H9 (cell line): ENCODE measurements at regions not wholly inside any gene's neighbourhood (a gene's known extent, or its start where the extent isn't known, plus 50 kb on each side); places are given as distances from the start of the nearest gene placed in this dataset.

ENCODE experiments used
- DNase-seq: peaks from one replicate; pipeline ENCODE4 v3.0.0-alpha.2; 2017
- H2AFZ ChIP-seq: one replicate; pipeline ENCODE4 v1.6.1; 2013; ENCODE audit warnings: mild to moderate bottlenecking, low read length, control low read depth, moderate library complexity
- H2AK5ac ChIP-seq: 2 replicates; pipeline ENCODE4 v1.6.1; 2013; ENCODE audit warnings: low read length, control low read depth, mixed read lengths; ENCODE audit not compliant: insufficient read length
- H2BK120ac ChIP-seq: one replicate; pipeline ENCODE4 v1.6.1; 2013; ENCODE audit warnings: low read depth, mild to moderate bottlenecking, low read length, control low read depth, inconsistent platforms; ENCODE audit not compliant: poor library complexity, severe bottlenecking
- H2BK12ac ChIP-seq: 2 replicates; pipeline ENCODE4 v1.6.1; 2013; ENCODE audit warnings: low read length, control low read depth, mixed read lengths, low read depth; ENCODE audit not compliant: insufficient read length
- H2BK15ac ChIP-seq: 2 replicates; pipeline ENCODE4 v1.6.1; 2013; ENCODE audit warnings: low read depth, low read length, control low read depth
- H2BK20ac ChIP-seq: one replicate; pipeline ENCODE4 v1.6.1; 2013; ENCODE audit warnings: low read depth, mild to moderate bottlenecking, low read length, control low read depth, inconsistent platforms; ENCODE audit not compliant: poor library complexity, severe bottlenecking
- H2BK5ac ChIP-seq: 2 replicates; pipeline ENCODE4 v1.6.1; 2013; ENCODE audit warnings: low read length, control low read depth, mixed read lengths; ENCODE audit not compliant: insufficient read length
- H3K14ac ChIP-seq: 2 replicates; pipeline ENCODE4 v1.6.1; 2013; ENCODE audit warnings: low read length, control low read depth; ENCODE audit not compliant: insufficient read depth
- H3K18ac ChIP-seq: 2 replicates; pipeline ENCODE4 v1.6.1; 2013; ENCODE audit warnings: low read depth, mild to moderate bottlenecking, mixed read lengths, low read length, control low read depth; ENCODE audit not compliant: insufficient read length
- H3K23ac ChIP-seq: 2 replicates; pipeline ENCODE4 v1.6.1; 2013; ENCODE audit warnings: low read length, control low read depth, mixed read lengths, low read depth; ENCODE audit not compliant: insufficient read length
- H3K23me2 ChIP-seq: 2 replicates; pipeline ENCODE4 v1.6.1; 2013; ENCODE audit warnings: low read depth, mild to moderate bottlenecking, mixed read lengths, low read length, control low read depth; ENCODE audit not compliant: insufficient read length, poor library complexity, severe bottlenecking
- H3K27ac ChIP-seq: 2 replicates; pipeline ENCODE4 v1.5.1; 2013; ENCODE audit warnings: low read length, control low read depth, mixed read lengths, low read depth; ENCODE audit not compliant: insufficient read length
- H3K27me3 ChIP-seq: 2 replicates; pipeline ENCODE4 v1.6.1; 2013; ENCODE audit warnings: low read length, control low read depth, inconsistent platforms; ENCODE audit not compliant: insufficient read depth
- H3K4ac ChIP-seq: 2 replicates; pipeline ENCODE4 v1.6.1; 2013; ENCODE audit warnings: low read depth, mild to moderate bottlenecking, control low read depth, inconsistent platforms, low read length, moderate library complexity
- H3K4me1 ChIP-seq: 2 replicates; pipeline ENCODE4 v1.6.1; 2013; ENCODE audit warnings: low read length, control low read depth, inconsistent platforms; ENCODE audit not compliant: insufficient read depth
- H3K4me2 ChIP-seq: 2 replicates; pipeline ENCODE4 v1.6.1; 2013; ENCODE audit warnings: low read length, control low read depth, mixed read lengths; ENCODE audit not compliant: insufficient read length, insufficient read depth
- H3K56ac ChIP-seq: 2 replicates; pipeline ENCODE4 v1.6.1; 2013; ENCODE audit warnings: low read depth, mild to moderate bottlenecking, mixed read lengths, low read length, control low read depth; ENCODE audit not compliant: insufficient read length
- H3K79me1 ChIP-seq: 2 replicates; pipeline ENCODE4 v1.6.1; 2013; ENCODE audit warnings: low read depth, mild to moderate bottlenecking, moderate library complexity, low read length, control low read depth, inconsistent platforms; ENCODE audit not compliant: insufficient read depth, poor library complexity, severe bottlenecking
- H3K79me2 ChIP-seq: 2 replicates; pipeline ENCODE4 v1.6.1; 2013; ENCODE audit warnings: low read length, control low read depth, inconsistent platforms; ENCODE audit not compliant: insufficient read depth
- H3K9ac ChIP-seq: 2 replicates; pipeline ENCODE4 v1.6.1; 2013; ENCODE audit warnings: low read length, control low read depth, mixed read lengths; ENCODE audit not compliant: insufficient read length; ENCODE audit errors: extremely low read depth
- H3K9me3 ChIP-seq: one replicate; pipeline ENCODE4 v1.6.1; 2013; ENCODE audit warnings: low read depth, low read length, inconsistent platforms; ENCODE audit not compliant: control insufficient read depth
- H3T11ph ChIP-seq: one replicate; pipeline ENCODE4 v1.6.1; 2013; ENCODE audit warnings: mild to moderate bottlenecking, low read length, control low read depth, inconsistent platforms
- H4K20me1 ChIP-seq: one replicate; pipeline ENCODE4 v1.6.1; 2013; ENCODE audit not compliant: control insufficient read depth, insufficient read length, insufficient read depth
- H4K5ac ChIP-seq: 2 replicates; pipeline ENCODE4 v1.6.1; 2013; ENCODE audit warnings: low read depth, mild to moderate bottlenecking, mixed read lengths, low read length, control low read depth; ENCODE audit not compliant: insufficient read length
- H4K8ac ChIP-seq: replicated peaks from 2 replicates; pipeline ENCODE4 v1.6.1; 2013; ENCODE audit warnings: low read length, control low read depth, mixed read lengths, low read depth; ENCODE audit not compliant: insufficient read length
- H4K91ac ChIP-seq: 2 replicates; pipeline ENCODE4 v1.6.1; 2013; ENCODE audit warnings: low read depth, mild to moderate bottlenecking, moderate library complexity, mixed read lengths, low read length, control low read depth; ENCODE audit not compliant: insufficient read length
- H3K27ac Mint-ChIP-seq, 3 experiments: 2 replicates in 2 of 3; 3 replicates in 1 of 3; pipeline ENCODE4 v1.8.0; 2020 to 2021; ENCODE audit warnings: mixed read lengths in 3 of 3, mild to moderate bottlenecking in 1 of 3, moderate library complexity in 1 of 3
- H3K27me3 Mint-ChIP-seq: 2 replicates; pipeline ENCODE4 v1.8.0; 2021; ENCODE audit warnings: low read depth, mild to moderate bottlenecking, moderate library complexity, mixed read lengths
- H3K36me3 Mint-ChIP-seq, 3 experiments: 2 replicates in 2 of 3; 3 replicates in 1 of 3; pipeline ENCODE4 v1.8.0; 2020 to 2021; ENCODE audit warnings: low read depth in 3 of 3, mixed read lengths in 3 of 3; ENCODE audit not compliant: insufficient read depth in 1 of 3
- H3K4me1 Mint-ChIP-seq, 2 experiments: 2 replicates each; pipeline ENCODE4 v1.8.0; 2020; ENCODE audit warnings: mixed read lengths in 2 of 2
- H3K4me3 Mint-ChIP-seq, 2 experiments: 2 replicates in 1 of 2; 3 replicates in 1 of 2; pipeline ENCODE4 v1.8.0; 2020 to 2021; ENCODE audit warnings: mild to moderate bottlenecking in 2 of 2, mixed read lengths in 2 of 2, moderate library complexity in 1 of 2
- H3K9me3 Mint-ChIP-seq, 2 experiments: 2 replicates in 1 of 2; 3 replicates in 1 of 2; pipeline ENCODE4 v1.8.0; 2020; ENCODE audit warnings: mild to moderate bottlenecking in 2 of 2, mixed read lengths in 2 of 2, moderate library complexity in 1 of 2
- WGBS: extraction: QIAGEN DNeasy Blood & Tissue Kit; methylation state at CpG from one replicate; pipeline ENCODE4 v1.1.7; 2013; ENCODE audit warnings: missing lambda C conversion rate, low lambda C conversion rate, mixed read lengths; ENCODE audit not compliant: insufficient read length; ENCODE audit errors: extremely low coverage; 5-methylcytosine and 5-hydroxymethylcytosine counted together
- TF ChIP-seq, protein P1 (sequence below): fragments of 200-600 bp; sonication (generic); conservative IDR thresholded peaks from 3 replicates; pipeline ENCODE4 v1.8.0; 2021; ENCODE audit warnings: antibody characterized with exemption, mild to moderate bottlenecking

GRCh38 chrX:121479406-121479805, 432.0 kb downstream of the GLUD2 start:
- H2BK15ac ChIP-seq: no peak overlapping the region
- no peaks in the 10 kb centered on the region for H3K79me2 ChIP-seq
- no peak overlapping the region for H3K9ac ChIP-seq
- H3K23ac ChIP-seq: no peak overlapping the region
- no peak overlapping the region for H2BK120ac ChIP-seq
- no peak overlapping the region for H4K91ac ChIP-seq
- no peaks in the 10 kb centered on the region for H3K27me3 ChIP-seq
- H2BK5ac ChIP-seq: no peak overlapping the region
- no peak overlapping the region for H4K8ac ChIP-seq
- no peak overlapping the region for H2AK5ac ChIP-seq
- no peaks in the 10 kb centered on the region for H4K20me1 ChIP-seq
- H3K4me2 ChIP-seq: no peak overlapping the region
- Mint-ChIP-seq H3K4me3 (no peak overlapping the region), H3K36me3 (peaks cover 5 to 14% (median 10%) of the 10 kb centered on the region in 3 experiments), H3K27ac (no peak overlapping the region), H3K4me1 (no peaks in the 10 kb centered on the region), H3K9me3 (peaks cover 43 to 46% of the 10 kb centered on the region in 2 experiments), H3K27me3 (no peaks in the 10 kb centered on the region; the same call in 1 of the 2 replicates)
- no peak overlapping the region for H4K5ac ChIP-seq
- H3K79me1 ChIP-seq: no peaks in the 10 kb centered on the region
- no peak overlapping the region for H2BK20ac ChIP-seq
- no CpG with 5 or more reads among the region's 4 CpGs for WGBS
- H3T11ph ChIP-seq: no peak overlapping the region
- no peaks in the 10 kb centered on the region for H3K4me1 ChIP-seq
- no peak overlapping the region for H3K14ac ChIP-seq
- peaks cover 13% of the 10 kb centered on the region for H3K9me3 ChIP-seq
- no peak overlapping the region for H3K18ac ChIP-seq
- H3K27ac ChIP-seq: no peak overlapping the region
- H3K4ac ChIP-seq: no peak overlapping the region
- DNase-seq: no peak
- TF ChIP-seq, protein P1, sequence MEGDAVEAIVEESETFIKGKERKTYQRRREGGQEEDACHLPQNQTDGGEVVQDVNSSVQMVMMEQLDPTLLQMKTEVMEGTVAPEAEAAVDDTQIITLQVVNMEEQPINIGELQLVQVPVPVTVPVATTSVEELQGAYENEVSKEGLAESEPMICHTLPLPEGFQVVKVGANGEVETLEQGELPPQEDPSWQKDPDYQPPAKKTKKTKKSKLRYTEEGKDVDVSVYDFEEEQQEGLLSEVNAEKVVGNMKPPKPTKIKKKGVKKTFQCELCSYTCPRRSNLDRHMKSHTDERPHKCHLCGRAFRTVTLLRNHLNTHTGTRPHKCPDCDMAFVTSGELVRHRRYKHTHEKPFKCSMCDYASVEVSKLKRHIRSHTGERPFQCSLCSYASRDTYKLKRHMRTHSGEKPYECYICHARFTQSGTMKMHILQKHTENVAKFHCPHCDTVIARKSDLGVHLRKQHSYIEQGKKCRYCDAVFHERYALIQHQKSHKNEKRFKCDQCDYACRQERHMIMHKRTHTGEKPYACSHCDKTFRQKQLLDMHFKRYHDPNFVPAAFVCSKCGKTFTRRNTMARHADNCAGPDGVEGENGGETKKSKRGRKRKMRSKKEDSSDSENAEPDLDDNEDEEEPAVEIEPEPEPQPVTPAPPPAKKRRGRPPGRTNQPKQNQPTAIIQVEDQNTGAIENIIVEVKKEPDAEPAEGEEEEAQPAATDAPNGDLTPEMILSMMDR: peak; percentile 40; the same call in 2 of the 3 replicates
- no peak overlapping the region for H3K56ac ChIP-seq
- H3K23me2 ChIP-seq: no peaks in the 10 kb centered on the region
- H2BK12ac ChIP-seq: no peak overlapping the region
- no peak overlapping the region for H2AFZ ChIP-seq
